Immature natural killer cell (primary cell): ENCODE measurements at regions not wholly inside any gene's neighbourhood (a gene's known extent, or its start where the extent isn't known, plus 50 kb on each side); places are given as distances from the start of the nearest gene placed in this dataset.
"Not testable (repeated sequence)": the region's sequence is repeated elsewhere in the genome, so short reads cannot be mapped to it uniquely, and the experiment has no call there.

Source experiments
- DNase-seq, 3 donors: peaks; one replicate each; pipeline ENCODE4 v3.0.0; 2022; ENCODE audit warnings: mixed read lengths in 1 of 3
- H3K27ac Mint-ChIP-seq, 6 donors: one replicate each; pipeline ENCODE4 v1.8.0; 2020; ENCODE audit warnings: mixed read lengths in 6 of 6, mild to moderate bottlenecking in 5 of 6, inconsistent platforms in 4 of 6, moderate library complexity in 3 of 6
- H3K27me3 Mint-ChIP-seq, 3 donors: one replicate each; pipeline ENCODE4 v1.8.0; 2020 to 2021; ENCODE audit warnings: low read depth in 3 of 3, mild to moderate bottlenecking in 3 of 3, mixed read lengths in 3 of 3, moderate library complexity in 3 of 3, inconsistent platforms in 1 of 3
- H3K36me3 Mint-ChIP-seq, 3 donors: one replicate each; pipeline ENCODE4 v1.8.0; 2020; ENCODE audit warnings: mixed read lengths in 3 of 3, inconsistent platforms in 2 of 3, mild to moderate bottlenecking in 2 of 3
- H3K4me1 Mint-ChIP-seq, 2 donors: one replicate each; pipeline ENCODE4 v1.8.0; 2020; ENCODE audit warnings: inconsistent platforms in 2 of 2, mild to moderate bottlenecking in 2 of 2, mixed read lengths in 2 of 2, moderate library complexity in 1 of 2
- H3K4me3 Mint-ChIP-seq, 5 donors: one replicate each; pipeline ENCODE4 v1.8.0; 2020; ENCODE audit warnings: mild to moderate bottlenecking in 5 of 5, mixed read lengths in 5 of 5, inconsistent platforms in 3 of 5, moderate library complexity in 3 of 5
- H3K9me3 Mint-ChIP-seq, 6 donors: one replicate each; pipeline ENCODE4 v1.8.0; 2020; ENCODE audit warnings: mild to moderate bottlenecking in 6 of 6, mixed read lengths in 6 of 6, inconsistent platforms in 4 of 6, moderate library complexity in 3 of 6

- Mint-ChIP-seq H3K4me1 (no peaks in the 10 kb centered on the region), H3K9me3 (peaks cover 7 to 45% (median 17%) of the 10 kb centered on the region in 6 donors), H3K4me3 (no peak overlapping the region), H3K36me3 (no peaks in the 10 kb centered on the region), H3K27ac (no peak overlapping the region), H3K27me3 (no peaks in the 10 kb centered on the region)
- no peak for DNase-seq
Measured at GRCh38 chr4:135515295-135515694, 1313.7 kb upstream of the PABPC4L start.

DNA sequence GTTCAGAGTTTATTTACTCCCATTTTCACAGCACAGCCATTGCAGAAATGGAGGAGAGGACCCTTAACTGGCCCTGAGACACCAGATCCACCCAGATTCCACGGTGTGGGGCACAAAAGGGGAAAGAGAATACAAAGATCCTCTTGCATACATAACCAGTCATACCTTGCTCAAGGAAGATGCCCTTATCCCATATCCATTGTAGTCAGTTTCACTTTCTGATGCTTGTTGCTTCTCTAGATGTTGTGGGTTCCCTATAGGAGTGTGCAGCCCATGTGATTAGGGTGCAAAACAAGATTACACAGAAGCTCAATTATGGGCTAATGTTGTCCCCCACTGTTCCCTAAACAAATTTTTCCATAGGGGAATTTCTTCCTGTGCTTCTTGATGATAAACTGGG, 1309.0 kb upstream of the PABPC4L start:
- Mint-ChIP-seq H3K4me1 (no peaks in the 10 kb centered on the region), H3K4me3 (no peak overlapping the region), H3K9me3 (peaks cover 2 to 25% (median 14%) of the 10 kb centered on the region in 6 donors), H3K27me3 (no peaks in the 10 kb centered on the region), H3K27ac (no peak overlapping the region), H3K36me3 (no peaks in the 10 kb centered on the region)
- DNase-seq = no peak

DNA sequence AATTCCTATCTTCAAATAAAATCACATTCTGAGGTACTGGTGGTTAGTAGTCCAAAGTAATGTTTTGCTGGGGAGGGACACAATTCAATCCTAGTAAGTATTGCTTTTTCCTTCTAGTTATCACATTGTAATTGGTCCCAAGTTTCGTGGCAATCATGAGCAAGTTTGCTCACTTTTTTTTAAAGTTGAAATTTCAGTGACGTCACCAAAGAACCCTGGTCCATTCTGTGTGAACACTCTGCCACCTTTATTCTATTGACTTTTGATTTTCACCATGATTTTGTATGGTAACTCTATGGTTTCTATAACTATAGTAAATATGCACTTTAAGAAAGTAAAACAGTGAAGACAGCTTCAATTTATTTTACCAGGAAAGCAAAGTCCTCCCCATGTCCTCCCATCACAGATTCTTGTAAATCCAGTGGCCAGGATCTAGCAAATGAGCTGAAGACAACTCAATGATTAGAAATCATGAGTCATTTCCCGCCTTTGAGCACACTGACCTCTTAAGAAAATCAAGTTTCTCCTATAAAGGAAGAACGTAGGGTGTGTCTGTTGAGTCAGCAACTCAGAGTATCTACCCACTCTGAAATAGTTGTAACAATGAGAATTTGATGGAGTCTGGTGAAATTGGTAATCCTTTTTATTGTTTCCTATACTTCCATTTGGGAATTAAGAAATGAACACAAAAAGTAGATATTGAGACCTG, 1306.6 kb upstream of the PABPC4L start:
- no peak overlapping the region for H3K4me3 Mint-ChIP-seq
- no peaks in the 10 kb centered on the region for H3K4me1 Mint-ChIP-seq
- peaks cover under 1 to 26% (median 10%) of the 10 kb centered on the region in 6 donors for H3K9me3 Mint-ChIP-seq
- H3K36me3 Mint-ChIP-seq = no peaks in the 10 kb centered on the region
- H3K27me3 Mint-ChIP-seq = peaks cover 0 to 1% (median 0%) of the 10 kb centered on the region in 3 donors
- H3K27ac Mint-ChIP-seq = no peak overlapping the region
- no peak for DNase-seq

- H3K27ac Mint-ChIP-seq = no peak overlapping the region
- H3K4me1 Mint-ChIP-seq = no peaks in the 10 kb centered on the region
- peaks cover 11 to 31% (median 18%) of the 10 kb centered on the region in 6 donors for H3K9me3 Mint-ChIP-seq
- no peak overlapping the region for H3K4me3 Mint-ChIP-seq
- H3K36me3 Mint-ChIP-seq = no peaks in the 10 kb centered on the region
- no peaks in the 10 kb centered on the region for H3K27me3 Mint-ChIP-seq
- no peak for DNase-seq
Measured at GRCh38 chr4:135497563-135498152, 1296.1 kb upstream of the PABPC4L start.

DNA sequence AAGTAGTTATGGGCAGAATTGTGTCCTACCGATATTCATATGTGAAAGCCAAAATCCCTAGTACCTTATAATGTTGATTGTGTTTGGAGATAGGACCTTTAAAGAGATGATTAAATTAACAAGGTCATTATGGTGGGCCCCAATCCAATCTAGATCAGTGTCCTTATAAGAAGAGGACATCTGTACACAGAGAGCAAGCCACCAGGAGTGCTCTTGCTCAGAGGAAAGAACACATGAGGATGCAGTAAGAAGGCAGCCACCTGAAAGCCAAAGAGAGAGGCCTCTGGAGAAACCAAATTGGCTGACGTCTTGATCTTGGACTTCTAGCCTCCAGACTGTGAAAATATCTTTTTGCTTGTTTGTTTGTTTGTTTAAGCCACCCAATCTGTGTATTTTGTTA, 1290.8 kb upstream of the PABPC4L start:
- Mint-ChIP-seq H3K9me3 (peaks cover 12 to 42% (median 19%) of the 10 kb centered on the region in 6 donors), H3K27me3 (no peaks in the 10 kb centered on the region), H3K4me1 (no peaks in the 10 kb centered on the region), H3K4me3 (no peak overlapping the region), H3K36me3 (no peaks in the 10 kb centered on the region), H3K27ac (no peak overlapping the region)
- no peak for DNase-seq

DNA sequence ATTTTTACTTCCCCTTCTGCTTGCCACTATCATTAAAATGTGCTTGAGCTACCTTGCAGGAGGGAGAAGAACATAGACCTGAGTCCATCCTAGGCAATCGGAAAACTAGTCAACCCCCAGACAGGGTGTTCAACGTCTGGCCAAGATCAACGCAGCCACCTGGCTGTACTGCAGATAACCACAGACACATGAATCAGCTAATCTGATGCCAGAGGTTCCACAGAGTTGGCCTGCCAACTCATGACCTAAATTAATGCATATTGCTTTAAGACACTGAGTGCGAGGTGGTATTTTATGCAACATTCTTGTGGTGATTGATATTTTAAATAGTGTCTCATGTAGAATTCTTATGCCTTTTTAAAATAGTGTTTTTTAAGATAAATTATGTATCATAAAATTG, 1283.8 kb upstream of the PABPC4L start:
- no peaks in the 10 kb centered on the region for H3K27me3 Mint-ChIP-seq
- DNase-seq = no peak
- peaks cover 0 to 27% (median 15%) of the 10 kb centered on the region in 6 donors for H3K9me3 Mint-ChIP-seq
- no peaks in the 10 kb centered on the region for H3K36me3 Mint-ChIP-seq
- no peak overlapping the region for H3K4me3 Mint-ChIP-seq
- no peak overlapping the region for H3K27ac Mint-ChIP-seq
- H3K4me1 Mint-ChIP-seq = no peaks in the 10 kb centered on the region

GRCh38 chr4:135476272-135476671, 1274.7 kb upstream of the PABPC4L start:
- Mint-ChIP-seq H3K36me3 (no peaks in the 10 kb centered on the region), H3K9me3 (peaks cover 10 to 35% (median 17%) of the 10 kb centered on the region in 6 donors), H3K4me3 (no peak overlapping the region), H3K27me3 (no peaks in the 10 kb centered on the region), H3K4me1 (no peaks in the 10 kb centered on the region), H3K27ac (no peak overlapping the region)
- no peak for DNase-seq

DNA sequence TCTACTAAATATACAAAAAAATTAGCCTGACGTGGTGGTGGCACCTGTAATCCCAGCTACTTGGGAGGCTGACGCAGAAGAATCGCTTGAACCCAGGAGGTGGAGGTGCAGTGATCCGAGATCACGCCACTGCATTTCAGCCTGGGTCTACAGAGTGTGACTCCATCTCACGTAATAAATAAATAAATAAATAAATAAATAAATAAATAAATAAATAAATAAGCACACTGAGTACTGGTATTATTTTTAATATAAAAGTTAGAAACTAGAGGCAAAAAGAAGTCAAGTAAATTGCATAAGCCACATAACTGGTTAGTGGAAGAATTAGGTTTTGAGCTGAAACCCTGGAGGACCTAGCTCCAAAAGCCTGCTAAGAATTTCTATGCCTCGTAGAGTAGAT, 1262.7 kb upstream of the PABPC4L start:
- Mint-ChIP-seq H3K4me3 (no peak overlapping the region), H3K27ac (no peak overlapping the region), H3K4me1 (no peaks in the 10 kb centered on the region), H3K27me3 (no peaks in the 10 kb centered on the region), H3K36me3 (no peaks in the 10 kb centered on the region), H3K9me3 (peaks cover 3 to 31% (median 14%) of the 10 kb centered on the region in 6 donors)
- DNase-seq = no peak

DNA sequence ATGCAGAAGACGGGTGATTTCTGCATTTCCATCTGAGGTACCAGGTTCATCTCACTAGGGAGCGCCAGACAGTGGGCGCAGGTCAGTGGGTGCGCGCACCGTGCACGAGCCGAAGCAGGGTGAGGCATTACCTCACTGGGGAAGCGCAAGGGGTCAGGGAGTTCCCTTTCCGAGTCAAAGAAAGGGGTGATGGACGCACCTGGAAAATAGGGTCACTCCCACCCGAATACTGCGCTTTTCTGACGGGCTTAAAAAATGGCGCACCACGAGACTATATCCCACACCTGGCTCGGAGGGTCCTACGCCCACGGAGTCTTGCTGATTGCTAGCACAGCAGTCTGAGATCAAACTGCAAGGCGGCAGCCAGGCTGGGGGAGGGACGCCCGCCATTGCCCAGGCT, 1246.0 kb upstream of the PABPC4L start:
- H3K36me3 Mint-ChIP-seq, H3K4me3 Mint-ChIP-seq, H3K9me3 Mint-ChIP-seq, H3K27me3 Mint-ChIP-seq, H3K4me1 Mint-ChIP-seq, DNase-seq, H3K27ac Mint-ChIP-seq: not testable (repeated sequence)

DNA sequence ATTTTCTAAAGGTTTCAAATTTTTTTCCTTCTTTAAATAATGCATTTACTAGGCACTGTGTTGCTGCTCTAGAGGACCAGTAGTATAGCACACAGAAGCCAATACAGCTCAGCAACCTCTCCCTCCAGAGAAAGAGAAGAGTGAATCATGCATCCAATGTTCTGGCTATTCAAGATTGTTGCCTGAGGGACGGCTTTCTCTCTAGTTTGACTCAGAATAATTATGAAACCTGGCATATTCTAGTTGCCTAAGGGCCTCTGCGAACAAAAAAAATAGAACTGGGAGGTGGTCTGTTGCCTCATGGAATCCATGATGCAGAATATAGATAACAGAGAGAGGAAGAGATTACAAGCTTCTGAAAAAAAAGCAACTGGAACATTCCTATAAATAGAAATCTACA, 1233.3 kb upstream of the PABPC4L start:
- peaks cover 10 to 42% (median 20%) of the 10 kb centered on the region in 6 donors for H3K9me3 Mint-ChIP-seq
- no peak overlapping the region for H3K27ac Mint-ChIP-seq
- no peaks in the 10 kb centered on the region for H3K36me3 Mint-ChIP-seq
- no peak for DNase-seq
- no peak overlapping the region for H3K4me3 Mint-ChIP-seq
- H3K4me1 Mint-ChIP-seq = no peaks in the 10 kb centered on the region
- no peaks in the 10 kb centered on the region for H3K27me3 Mint-ChIP-seq

GRCh38 chr4:135429528-135429927, 1227.9 kb upstream of the PABPC4L start:
- H3K4me1 Mint-ChIP-seq = no peaks in the 10 kb centered on the region
- no peaks in the 10 kb centered on the region for H3K27me3 Mint-ChIP-seq
- no peak overlapping the region for H3K4me3 Mint-ChIP-seq
- no peak for DNase-seq
- no peaks in the 10 kb centered on the region for H3K36me3 Mint-ChIP-seq
- H3K9me3 Mint-ChIP-seq = peaks cover 0 to 24% (median 5%) of the 10 kb centered on the region in 6 donors
- no peak overlapping the region for H3K27ac Mint-ChIP-seq

GRCh38 chr4:135418353-135418752, 1216.8 kb upstream of the PABPC4L start:
- no peak for DNase-seq
- Mint-ChIP-seq H3K27ac (no peak overlapping the region), H3K9me3 (peaks cover 0 to 24% (median 7%) of the 10 kb centered on the region in 6 donors), H3K36me3 (no peaks in the 10 kb centered on the region), H3K4me1 (no peaks in the 10 kb centered on the region), H3K27me3 (peaks cover 0 to 2% (median 0%) of the 10 kb centered on the region in 3 donors), H3K4me3 (no peak overlapping the region)

DNA sequence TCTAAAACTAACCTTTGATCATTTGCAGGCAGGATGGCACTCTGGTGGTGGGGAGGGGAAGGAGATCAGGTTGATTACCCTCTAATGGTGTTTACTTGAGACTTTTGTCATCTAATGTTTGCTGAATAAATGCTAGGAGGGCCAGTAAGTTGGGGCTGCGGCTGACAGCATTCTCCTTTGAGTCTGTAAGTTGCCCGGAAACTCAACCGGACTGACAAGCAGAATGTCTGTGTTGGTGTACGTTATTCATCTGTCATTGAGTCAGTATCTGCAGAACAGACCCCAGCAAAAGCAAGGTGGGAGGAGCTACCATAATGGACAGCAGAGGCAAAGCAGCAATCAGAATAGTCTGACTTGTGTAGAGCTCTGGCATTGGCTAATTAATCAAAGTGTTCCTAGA, 1210.6 kb upstream of the PABPC4L start:
- no peaks in the 10 kb centered on the region for H3K27me3 Mint-ChIP-seq
- peaks cover 6 to 42% (median 22%) of the 10 kb centered on the region in 6 donors for H3K9me3 Mint-ChIP-seq
- H3K36me3 Mint-ChIP-seq = no peaks in the 10 kb centered on the region
- H3K4me3 Mint-ChIP-seq = no peak overlapping the region
- DNase-seq = no peak
- no peak overlapping the region for H3K27ac Mint-ChIP-seq
- H3K4me1 Mint-ChIP-seq = no peaks in the 10 kb centered on the region

DNA sequence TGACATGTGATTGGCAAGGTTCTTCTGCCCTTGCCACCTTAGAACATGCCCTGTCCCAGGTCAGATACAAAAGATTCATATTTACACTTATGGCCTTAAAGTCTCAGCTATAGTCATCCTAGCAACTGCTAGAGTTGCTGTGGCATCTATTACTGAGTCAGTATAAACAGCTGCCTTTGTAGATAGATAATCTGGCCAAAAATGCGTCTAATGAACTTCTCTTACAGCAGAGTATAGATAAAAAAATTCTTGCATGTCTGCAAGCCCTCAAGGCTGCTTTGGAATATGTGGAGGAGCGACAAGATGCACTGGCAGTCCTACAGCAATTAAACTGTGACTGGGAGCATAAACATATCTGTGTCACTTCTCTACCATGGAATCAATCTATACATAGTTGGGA, 1209.7 kb upstream of the PABPC4L start:
- no peak overlapping the region for H3K27ac Mint-ChIP-seq
- H3K4me1 Mint-ChIP-seq = no peaks in the 10 kb centered on the region
- H3K4me3 Mint-ChIP-seq = no peak overlapping the region

GRCh38 chr4:135409261-135409660, 1207.7 kb upstream of the PABPC4L start:
- DNase-seq, H3K27me3 Mint-ChIP-seq, H3K4me1 Mint-ChIP-seq, H3K4me3 Mint-ChIP-seq, H3K36me3 Mint-ChIP-seq, H3K27ac Mint-ChIP-seq: not testable (repeated sequence)
- H3K9me3 Mint-ChIP-seq = peaks cover 18 to 48% (median 30%) of the 10 kb centered on the region in 6 donors

More for the DNA sequence above, 1209.7 kb upstream of the PABPC4L start:
- peaks cover 6 to 42% (median 22%) of the 10 kb centered on the region in 6 donors for H3K9me3 Mint-ChIP-seq
- no peak for DNase-seq
- no peaks in the 10 kb centered on the region for H3K27me3 Mint-ChIP-seq
- no peaks in the 10 kb centered on the region for H3K36me3 Mint-ChIP-seq
